ENCODE measurements at regions not wholly inside any gene's neighbourhood (a gene's known extent, or its start where the extent isn't known, plus 50 kb on each side); places are given as distances from the start of the nearest gene placed in this dataset.

GRCh38 chr6:118740372-118740771 lies 89.0 kb upstream of the CEP85L start:
- Histone ChIP-seq H3K27ac (ENCODE audit: low read depth in 1 of 2, low read length in 2 of 2) (no peak overlapping the region), H3K9me3 (ENCODE audit: control insufficient read depth in 1 of 2, insufficient read depth in 1 of 2, low read length in 2 of 2) (no peaks in the 10 kb centered on the region), H3K4me1 (ENCODE audit: insufficient read depth, low read length) (peaks cover 2% of the 10 kb centered on the region), H3K36me3 (ENCODE audit: insufficient read depth, low read length) (no peaks in the 10 kb centered on the region), H3K27me3 (ENCODE audit: control insufficient read depth in 1 of 2, insufficient read depth in 2 of 2, low read length in 2 of 2) (no peaks in the 10 kb centered on the region), H3K4me3 (ENCODE audit: low read length) (no peak overlapping the region)
- intact Hi-C loops (cut with DNase I, micrococcal nuclease): loop anchor here in 1 of 2 experiments (5.0 kb wide), 1 partner anchor 33 kb away; no protein-coding TSS in a partner anchor
- Mint-ChIP-seq H3K36me3 (ENCODE audit: low read depth) (no peaks in the 10 kb centered on the region), H3K4me3 (no peak overlapping the region), H3K27ac (no peak overlapping the region), H3K9me3 (no peaks in the 10 kb centered on the region), H3K27me3 (no peaks in the 10 kb centered on the region), H3K4me1 (ENCODE audit: low read depth) (peaks cover 11% of the 10 kb centered on the region)
- TF ChIP-seq CTCF (IDR thresholded peaks at IDR 0.05): no peak
- ATAC-seq (ENCODE audit: poor library complexity) (no peak), DNase-seq (no peak)
- ChIA-PET CTCF (no interaction called here), POLR2A (no interaction called here)

GRCh38 chr6:118739696-118740353 lies 88.4 kb upstream of the CEP85L start:
- DNase-seq (no peak), ATAC-seq (ENCODE audit: poor library complexity) (no peak)
- Mint-ChIP-seq H3K4me1 (ENCODE audit: low read depth) (peaks cover 17% of the 10 kb centered on the region), H3K4me3 (no peak overlapping the region), H3K27ac (no peak overlapping the region), H3K36me3 (ENCODE audit: low read depth) (no peaks in the 10 kb centered on the region), H3K27me3 (no peaks in the 10 kb centered on the region), H3K9me3 (no peaks in the 10 kb centered on the region)
- H3K9me3 ChIP-seq (ENCODE audit: control insufficient read depth in 1 of 2, insufficient read depth in 1 of 2, low read length in 2 of 2): no peaks in the 10 kb centered on the region
- no peak for TF ChIP-seq CTCF (IDR thresholded peaks at IDR 0.05)
- H3K4me1 ChIP-seq (ENCODE audit: insufficient read depth, low read length): peaks cover 7% of the 10 kb centered on the region
- ChIA-PET CTCF (no interaction called here), POLR2A (no interaction called here)
- no peak overlapping the region for H3K27ac ChIP-seq (ENCODE audit: low read depth in 1 of 2, low read length in 2 of 2)
- H3K4me3 ChIP-seq (ENCODE audit: low read length): no peak overlapping the region
- H3K36me3 ChIP-seq (ENCODE audit: insufficient read depth, low read length): no peaks in the 10 kb centered on the region
- no peaks in the 10 kb centered on the region for H3K27me3 ChIP-seq (ENCODE audit: control insufficient read depth in 1 of 2, insufficient read depth in 2 of 2, low read length in 2 of 2)
- intact Hi-C loops (cut with DNase I, micrococcal nuclease): loop anchor here (5.0 to 10.0 kb wide), 3 partner anchors 33 to 458 kb away; no protein-coding TSS in a partner anchor

GRCh38 chr6:118736440-118736839 lies 85.0 kb upstream of the CEP85L start:
- Histone ChIP-seq H3K27ac (ENCODE audit: low read depth in 1 of 2, low read length in 2 of 2) (no peak overlapping the region), H3K27me3 (ENCODE audit: control insufficient read depth in 1 of 2, insufficient read depth in 2 of 2, low read length in 2 of 2) (no peaks in the 10 kb centered on the region), H3K9me3 (ENCODE audit: control insufficient read depth in 1 of 2, insufficient read depth in 1 of 2, low read length in 2 of 2) (no peaks in the 10 kb centered on the region), H3K36me3 (ENCODE audit: insufficient read depth, low read length) (no peaks in the 10 kb centered on the region), H3K4me3 (ENCODE audit: low read length) (no peak overlapping the region), H3K4me1 (ENCODE audit: insufficient read depth, low read length) (peaks cover 7% of the 10 kb centered on the region)
- CTCF ChIA-PET: no interaction called here
- ATAC-seq (ENCODE audit: poor library complexity) (no peak), DNase-seq (no peak)
- no peak overlapping the region for H3K27ac Mint-ChIP-seq
- H3K27me3 Mint-ChIP-seq: no peaks in the 10 kb centered on the region
- H3K9me3 Mint-ChIP-seq: no peaks in the 10 kb centered on the region
- POLR2A ChIA-PET: interaction anchor here (1.2 to 1.4 kb wide), 2 partner anchors 10 to 27 kb away, joined by 3 to 4 read pairs; no protein-coding TSS in a partner anchor
- H3K36me3 Mint-ChIP-seq (ENCODE audit: low read depth): no peaks in the 10 kb centered on the region
- peaks cover 24% of the 10 kb centered on the region for H3K4me1 Mint-ChIP-seq (ENCODE audit: low read depth)
- H3K4me3 Mint-ChIP-seq: no peak overlapping the region
- intact Hi-C loops (cut with DNase I, micrococcal nuclease): loop anchor here in 1 of 2 experiments (5.0 to 10.0 kb wide), 2 partner anchors 172 to 454 kb away; no protein-coding TSS in a partner anchor
- TF ChIP-seq CTCF (IDR thresholded peaks at IDR 0.05): no peak
